IPS DF 6.9 (cell line): ENCODE measurements at regions not wholly inside any gene's neighbourhood (a gene's known extent, or its start where the extent isn't known, plus 50 kb on each side); places are given as distances from the start of the nearest gene placed in this dataset.
"Not testable (repeated sequence)": the region's sequence is repeated elsewhere in the genome, so short reads cannot be mapped to it uniquely, and the experiment has no call there.

Experiments
- DNase-seq: peaks from one replicate; pipeline ENCODE4 v3.0.0-alpha.2; 2013; ENCODE audit warnings: low read depth, low spot score
- H3K27ac ChIP-seq: one replicate; pipeline ENCODE4 v1.5.1; 2013; ENCODE audit warnings: low read length, control low read depth
- H3K27me3 ChIP-seq: 2 replicates; pipeline ENCODE4 v1.6.1; 2013; ENCODE audit warnings: mild to moderate bottlenecking, low read length; ENCODE audit not compliant: control insufficient read depth, insufficient read depth
- H3K36me3 ChIP-seq: 2 replicates; pipeline ENCODE4 v1.6.1; 2013; ENCODE audit warnings: low read length; ENCODE audit not compliant: control insufficient read depth, insufficient read depth
- H3K4me1 ChIP-seq: 2 replicates; pipeline ENCODE4 v1.6.1; 2013; ENCODE audit warnings: low read length; ENCODE audit not compliant: control insufficient read depth, insufficient read depth
- H3K4me3 ChIP-seq: 2 replicates; pipeline ENCODE4 v1.5.1; 2013; ENCODE audit warnings: mild to moderate bottlenecking, low read length
- H3K9me3 ChIP-seq: 2 replicates; pipeline ENCODE4 v1.6.1; 2013; ENCODE audit warnings: low read length, inconsistent platforms; ENCODE audit not compliant: control insufficient read depth, insufficient read depth
- WGBS: extraction: QIAGEN DNeasy Blood & Tissue Kit; methylation state at CpG from one replicate; pipeline ENCODE4 v1.1.7; 2013; ENCODE audit warnings: mixed read lengths, missing lambda C conversion rate; ENCODE audit not compliant: insufficient read length, insufficient coverage; 5-methylcytosine and 5-hydroxymethylcytosine counted together

GRCh38 chr15:50857763-50858162 is 50.7 kb upstream of the AP4E1 start:
- Histone ChIP-seq H3K9me3 (no peaks in the 10 kb centered on the region), H3K36me3 (no peaks in the 10 kb centered on the region), H3K27ac (no peak overlapping the region), H3K4me3 (no peak overlapping the region), H3K27me3 (no peaks in the 10 kb centered on the region), H3K4me1 (no peaks in the 10 kb centered on the region)
- DNase-seq, result no peak

GRCh38 chr15:50854601-50855490 is 53.6 kb upstream of the AP4E1 start:
- no peak for DNase-seq
- Histone ChIP-seq H3K36me3 (no peaks in the 10 kb centered on the region), H3K4me3 (no peak overlapping the region), H3K9me3 (no peaks in the 10 kb centered on the region), H3K27me3 (no peaks in the 10 kb centered on the region), H3K27ac (no peak overlapping the region), H3K4me1 (no peaks in the 10 kb centered on the region)
- WGBS, result no CpG with 5 or more reads among the region's 4 CpGs

- no CpG with 5 or more reads among the region's 1 CpG for WGBS
- no peak overlapping the region for H3K4me3 ChIP-seq
- H3K36me3 ChIP-seq, result no peaks in the 10 kb centered on the region
- H3K4me1 ChIP-seq, result no peaks in the 10 kb centered on the region
- H3K9me3 ChIP-seq, result no peaks in the 10 kb centered on the region
- no peak for DNase-seq
- no peaks in the 10 kb centered on the region for H3K27me3 ChIP-seq
- no peak overlapping the region for H3K27ac ChIP-seq
Measured at GRCh38 chr15:50850003-50850402, 58.5 kb upstream of the AP4E1 start.

GRCh38 chr15:50848349-50848748 is 60.1 kb upstream of the AP4E1 start:
- no peaks in the 10 kb centered on the region for H3K27me3 ChIP-seq
- no peaks in the 10 kb centered on the region for H3K4me1 ChIP-seq
- no peak overlapping the region for H3K4me3 ChIP-seq
- no peaks in the 10 kb centered on the region for H3K36me3 ChIP-seq
- H3K27ac ChIP-seq, result no peak overlapping the region
- H3K9me3 ChIP-seq, result no peaks in the 10 kb centered on the region
- no peak for DNase-seq

GRCh38 chr15:50845181-50845580 is 63.3 kb upstream of the AP4E1 start:
- not testable (repeated sequence) for H3K4me3 ChIP-seq, DNase-seq, H3K4me1 ChIP-seq, H3K27me3 ChIP-seq, H3K9me3 ChIP-seq, H3K27ac ChIP-seq, H3K36me3 ChIP-seq
- no CpG with 5 or more reads among the region's 1 CpG for WGBS

- no peaks in the 10 kb centered on the region for H3K36me3 ChIP-seq
- DNase-seq, result peak; percentile 9
- H3K27me3 ChIP-seq, result no peaks in the 10 kb centered on the region
- no peaks in the 10 kb centered on the region for H3K4me1 ChIP-seq
- no peak overlapping the region for H3K4me3 ChIP-seq
- WGBS, result no CpG with 5 or more reads among the region's 5 CpGs
- no peak overlapping the region for H3K27ac ChIP-seq
- H3K9me3 ChIP-seq, result no peaks in the 10 kb centered on the region
Measured at GRCh38 chr15:50840520-50840919, 68.0 kb upstream of the AP4E1 start.

GRCh38 chr15:50837256-50837770 is 71.2 kb upstream of the AP4E1 start:
- WGBS, result no CpG with 5 or more reads among the region's 9 CpGs
- H3K27ac ChIP-seq, result no peak overlapping the region
- no peaks in the 10 kb centered on the region for H3K27me3 ChIP-seq
- DNase-seq, result no peak
- H3K9me3 ChIP-seq, result no peaks in the 10 kb centered on the region
- no peak overlapping the region for H3K4me3 ChIP-seq
- no peaks in the 10 kb centered on the region for H3K36me3 ChIP-seq
- no peaks in the 10 kb centered on the region for H3K4me1 ChIP-seq

- Histone ChIP-seq H3K9me3 (no peaks in the 10 kb centered on the region), H3K27me3 (no peaks in the 10 kb centered on the region), H3K4me1 (no peaks in the 10 kb centered on the region), H3K4me3 (no peak overlapping the region), H3K36me3 (no peaks in the 10 kb centered on the region), H3K27ac (no peak overlapping the region)
- no CpG with 5 or more reads among the region's 12 CpGs for WGBS
- no peak for DNase-seq
Measured at GRCh38 chr15:50830477-50831354, 65.2 kb upstream of the SPPL2A start.

GRCh38 chr15:50828610-50829206 is 63.2 kb upstream of the SPPL2A start:
- Histone ChIP-seq H3K27ac (no peak overlapping the region), H3K9me3 (no peaks in the 10 kb centered on the region), H3K4me1 (no peaks in the 10 kb centered on the region), H3K4me3 (no peak overlapping the region), H3K27me3 (no peaks in the 10 kb centered on the region), H3K36me3 (no peaks in the 10 kb centered on the region)
- WGBS, result no CpG with 5 or more reads among the region's 4 CpGs
- DNase-seq, result no peak

GRCh38 chr15:50825946-50826345 is 60.4 kb upstream of the SPPL2A start:
- Histone ChIP-seq H3K36me3 (no peaks in the 10 kb centered on the region), H3K27me3 (no peaks in the 10 kb centered on the region), H3K4me3 (no peak overlapping the region), H3K4me1 (no peaks in the 10 kb centered on the region), H3K27ac (no peak overlapping the region), H3K9me3 (no peaks in the 10 kb centered on the region)
- WGBS, result no CpG with 5 or more reads among the region's 1 CpG
- DNase-seq, result no peak
